HG03196 (cell line): ENCODE measurements at regions not wholly inside any gene's neighbourhood (a gene's known extent, or its start where the extent isn't known, plus 50 kb on each side); places are given as distances from the start of the nearest gene placed in this dataset.
"Not testable (repeated sequence)": the region's sequence is repeated elsewhere in the genome, so short reads cannot be mapped to it uniquely, and the experiment has no call there.

Experiments used
- ATAC-seq: cut with Tn5 transposase; IDR thresholded peaks from one replicate; pipeline ENCODE4 v1.9.1; 2021; ENCODE audit not compliant: unreplicated experiment

DNA sequence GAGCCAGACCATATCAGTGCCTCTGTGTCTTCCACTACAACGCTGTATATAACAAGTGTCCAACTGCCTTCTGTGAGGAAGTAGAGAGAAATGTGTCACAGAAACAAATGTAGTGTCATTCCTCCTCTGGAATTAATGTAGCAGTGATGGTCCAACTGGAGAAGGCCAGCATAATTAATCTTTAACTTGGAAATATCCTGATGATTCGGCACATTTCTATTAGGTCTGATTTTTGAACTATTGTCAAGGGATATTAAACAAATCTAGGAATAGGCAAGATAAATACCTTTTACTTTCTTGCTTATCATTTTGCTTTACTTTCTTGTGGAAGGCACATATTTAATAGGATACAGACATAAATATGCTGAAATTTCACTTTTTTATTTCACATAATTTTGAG, 446.2 kb upstream of the ALCAM start:
- ATAC-seq: no peak

DNA sequence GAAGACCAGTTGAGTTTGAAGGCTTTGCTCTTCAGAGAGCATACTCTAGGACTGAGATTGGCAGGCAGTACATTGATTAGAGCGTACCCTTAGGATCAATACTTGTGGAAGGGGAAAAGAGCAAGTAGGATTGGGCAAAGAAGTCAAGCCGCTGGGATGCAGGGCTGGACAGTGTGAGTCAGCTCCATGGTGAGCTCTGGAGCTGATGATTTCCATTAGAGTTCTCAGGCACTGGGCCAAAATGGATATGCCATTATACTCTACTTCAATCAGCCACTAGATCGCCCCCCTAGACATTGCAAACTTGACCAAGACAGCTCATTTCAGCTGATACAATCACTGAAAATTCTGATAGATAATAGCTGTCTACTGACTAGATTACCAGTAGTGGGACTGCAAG, 432.7 kb upstream of the ALCAM start:
- ATAC-seq: no peak

DNA sequence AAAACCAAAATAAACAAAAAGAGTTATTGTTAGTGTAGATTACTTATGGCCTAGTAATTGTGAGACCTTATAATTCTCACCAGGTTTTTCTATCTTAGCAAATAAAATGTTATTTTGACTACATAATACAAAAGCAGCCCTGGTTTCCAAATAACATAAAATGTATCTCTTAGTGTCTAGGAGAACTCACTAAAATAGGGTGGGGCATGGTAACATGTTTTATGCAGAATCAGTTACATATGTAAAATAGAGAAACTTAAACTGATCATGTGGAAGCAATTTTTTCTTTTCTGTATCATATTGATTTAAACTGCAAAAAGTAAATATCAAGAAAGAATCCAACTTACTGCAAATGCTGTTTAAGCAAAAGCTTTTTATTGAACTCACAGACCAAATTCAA, 431.1 kb upstream of the ALCAM start:
- ATAC-seq: no peak

DNA sequence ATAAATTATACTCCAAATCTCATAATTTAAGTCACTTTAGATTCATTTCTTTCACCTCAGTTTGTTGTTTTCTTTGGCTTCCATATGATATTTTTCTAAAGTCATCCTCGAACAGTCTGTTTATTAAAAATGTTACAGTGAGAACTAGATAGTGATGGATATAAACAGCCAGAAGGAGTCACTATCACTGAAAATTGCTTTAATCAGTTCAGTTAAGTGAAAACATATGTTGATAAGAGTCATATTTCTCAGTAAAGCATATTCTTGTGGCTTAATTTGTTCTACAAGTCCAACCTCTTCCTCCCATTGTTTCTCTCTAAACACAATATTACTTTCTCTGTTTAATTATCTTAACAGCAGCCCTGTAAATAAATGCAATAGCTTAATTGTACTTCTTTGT, 427.5 kb upstream of the ALCAM start:
- ATAC-seq: no peak

GRCh38 chr3:104941785-104942184, 424.9 kb upstream of the ALCAM start:
- no peak for ATAC-seq

DNA sequence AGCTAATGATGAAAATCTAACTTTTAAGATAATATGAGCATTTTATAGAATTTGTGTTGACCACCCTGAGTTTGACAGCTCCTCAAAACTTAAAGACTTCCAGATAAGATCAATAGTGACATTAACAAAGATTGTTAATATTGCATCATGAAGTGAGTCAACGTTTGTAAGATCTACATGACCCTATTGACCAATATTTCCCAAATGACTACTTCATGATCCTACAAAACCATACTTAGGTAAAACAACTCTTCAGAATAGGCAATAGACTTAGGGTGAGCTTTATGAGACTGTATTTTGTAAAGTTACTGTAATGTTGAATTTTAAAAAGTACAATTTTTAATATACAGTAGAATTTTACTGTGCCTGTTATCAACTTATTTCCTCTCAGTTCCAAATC, 422.7 kb upstream of the ALCAM start:
- ATAC-seq: no peak

- no peak for ATAC-seq
Observed at GRCh38 chr3:104947943-104948342, 418.8 kb upstream of the ALCAM start.

GRCh38 chr3:104949810-104950209, 416.9 kb upstream of the ALCAM start:
- ATAC-seq: not testable (repeated sequence)

DNA sequence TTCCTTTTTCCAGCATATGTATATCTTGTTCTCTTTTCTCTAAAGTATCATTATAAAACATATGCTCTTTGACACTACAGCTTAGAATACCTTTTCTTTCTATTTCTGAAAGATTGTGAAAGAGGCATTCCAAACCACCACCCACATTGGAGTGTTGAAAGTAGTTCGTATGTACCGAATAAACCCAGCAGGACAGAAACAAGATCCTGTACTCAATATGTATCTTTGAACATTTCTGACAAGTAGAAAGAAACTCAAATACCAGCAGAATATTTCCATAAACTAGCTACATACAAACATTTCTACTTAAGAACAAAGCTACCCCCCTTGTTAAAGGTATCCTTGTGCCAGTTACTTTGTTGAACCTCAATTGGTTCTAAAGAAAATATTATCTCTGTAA, 415.3 kb upstream of the ALCAM start:
- no peak for ATAC-seq

GRCh38 chr3:104952146-104952972, 414.4 kb upstream of the ALCAM start:
- ATAC-seq: no peak

DNA sequence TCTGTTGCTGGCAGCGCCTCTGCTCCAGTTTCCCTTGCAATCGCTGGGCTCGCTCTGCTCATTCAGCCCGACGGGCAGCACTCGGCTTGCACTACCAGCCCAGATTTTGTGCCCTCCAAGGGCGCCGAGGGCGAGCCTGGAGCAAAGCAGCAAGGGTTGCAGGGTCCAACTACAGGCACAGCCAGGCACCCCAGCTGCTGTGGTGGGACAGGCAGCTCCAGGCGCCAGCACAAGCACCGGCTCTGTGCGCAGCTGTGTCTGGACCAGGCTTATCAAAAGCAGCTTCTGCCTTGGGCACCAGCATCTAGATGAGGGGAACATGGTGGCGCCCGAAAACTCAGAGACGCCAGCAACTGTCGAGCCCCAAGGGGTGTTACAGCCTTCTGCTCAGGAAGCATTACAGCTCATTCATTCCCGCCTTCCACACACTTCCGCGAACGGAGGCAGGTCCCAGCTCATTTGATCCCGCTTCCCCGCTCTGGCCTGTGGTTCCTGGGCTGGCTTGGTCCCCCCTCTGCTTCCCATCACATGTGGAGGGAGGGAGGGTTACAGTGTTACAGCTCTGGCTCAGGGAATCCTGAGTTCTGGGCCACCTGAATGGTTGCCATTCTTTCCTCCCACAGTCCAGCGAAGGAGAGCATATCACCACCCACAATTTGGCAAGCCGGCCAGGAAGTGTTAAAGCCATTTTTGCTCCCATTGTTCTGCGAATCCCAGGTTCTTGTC, 409.9 kb upstream of the ALCAM start:
- ATAC-seq: no peak

- no peak for ATAC-seq
Observed at GRCh38 chr3:104960579-104960978, 406.1 kb upstream of the ALCAM start.

GRCh38 chr3:104961851-104962250, 404.9 kb upstream of the ALCAM start:
- no peak for ATAC-seq

- ATAC-seq: no peak
Observed at GRCh38 chr3:104974316-104974715, 392.4 kb upstream of the ALCAM start.

- no peak for ATAC-seq
Observed at GRCh38 chr3:104977719-104978118, 389.0 kb upstream of the ALCAM start.

DNA sequence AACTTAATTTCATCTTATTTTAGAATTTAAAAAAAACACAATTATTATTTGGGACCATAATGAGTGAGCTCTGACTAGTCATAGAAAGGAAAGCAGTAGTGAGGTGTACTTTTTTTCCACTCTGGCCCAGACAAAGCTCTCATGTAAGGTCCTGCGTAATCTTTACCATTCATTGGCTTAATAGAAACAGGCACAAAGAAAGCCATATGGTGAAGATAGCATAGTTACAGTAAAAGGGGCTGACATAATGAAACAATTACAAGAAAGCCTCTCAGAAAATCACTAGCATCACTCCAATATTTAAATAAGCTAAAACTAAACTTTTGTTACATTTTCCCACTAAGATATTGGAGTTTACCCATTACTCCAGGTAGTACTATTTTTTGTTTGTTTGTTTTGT, 384.6 kb upstream of the ALCAM start:
- no peak for ATAC-seq

DNA sequence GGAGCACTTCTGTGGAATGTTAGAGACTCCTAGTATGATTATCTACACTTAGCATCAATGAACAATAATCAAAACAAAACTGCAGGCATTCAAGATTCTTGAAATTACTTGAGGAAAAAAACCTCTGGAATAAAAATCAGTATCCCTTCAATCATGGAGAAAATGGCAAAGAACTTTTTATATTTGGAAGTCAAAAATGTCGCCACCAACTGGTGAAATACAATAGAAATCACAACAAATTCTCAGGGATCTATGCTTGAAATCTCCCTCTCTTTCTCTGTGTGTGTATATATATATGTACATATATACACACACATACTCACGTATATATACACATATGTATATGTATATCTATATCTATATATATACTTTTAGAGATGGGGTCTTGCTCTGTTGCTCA, 378.9 kb upstream of the ALCAM start:
- no peak for ATAC-seq

DNA sequence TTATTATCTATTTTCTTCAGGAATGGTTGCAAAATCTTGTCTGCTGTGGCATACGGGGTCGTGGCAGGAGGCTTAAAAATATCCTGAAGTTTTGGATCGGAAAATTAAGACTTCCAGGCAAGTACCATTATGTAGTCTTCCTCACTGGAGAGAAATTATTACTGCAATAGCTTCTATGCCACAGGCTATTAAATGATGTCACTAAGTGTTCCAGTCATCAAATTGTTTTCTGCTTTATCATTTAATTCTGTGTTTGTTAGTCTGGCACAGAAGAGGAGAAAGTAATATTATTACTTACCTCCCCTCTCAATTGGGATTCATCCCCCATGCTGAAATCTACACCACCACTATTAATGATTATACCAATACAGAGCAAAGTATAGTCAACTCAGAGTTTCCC, 378.2 kb upstream of the ALCAM start:
- no peak for ATAC-seq

DNA sequence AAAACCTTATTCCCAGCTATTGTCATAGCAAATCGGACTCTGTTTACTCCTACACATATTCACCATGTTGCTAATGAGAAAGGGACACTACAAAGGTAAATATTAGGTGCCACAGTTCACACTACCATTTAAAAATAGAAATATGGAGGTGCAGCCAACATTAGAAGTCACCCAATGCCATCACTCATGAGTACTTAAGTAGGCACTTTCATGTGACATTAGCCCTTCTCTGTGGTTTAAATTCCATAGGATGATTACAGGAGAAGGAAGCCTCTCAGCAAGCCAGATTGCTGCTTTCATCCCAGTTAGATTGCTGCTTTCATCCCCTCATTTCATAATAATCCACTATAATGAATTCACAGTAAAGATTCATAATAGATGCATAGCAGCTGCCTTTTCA, 376.8 kb upstream of the ALCAM start:
- no peak for ATAC-seq

DNA sequence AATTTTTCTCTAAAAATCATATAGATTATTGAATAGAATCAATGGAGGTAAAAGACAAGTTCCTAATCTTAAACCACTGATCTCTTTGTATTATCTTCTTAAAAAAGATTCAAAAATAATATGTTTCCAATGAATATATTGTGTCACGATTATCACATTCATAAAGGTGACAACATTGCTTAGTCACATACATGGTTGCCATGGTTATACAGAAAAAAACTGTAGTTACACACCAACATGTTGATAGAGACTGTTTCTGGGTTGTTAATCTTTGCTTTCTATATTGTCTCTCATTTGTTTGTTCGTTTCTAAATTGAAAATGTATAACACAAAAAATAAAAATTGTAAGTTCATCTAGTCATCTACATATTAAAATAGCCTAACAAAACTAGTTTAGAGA, 376.0 kb upstream of the ALCAM start:
- no peak for ATAC-seq

DNA sequence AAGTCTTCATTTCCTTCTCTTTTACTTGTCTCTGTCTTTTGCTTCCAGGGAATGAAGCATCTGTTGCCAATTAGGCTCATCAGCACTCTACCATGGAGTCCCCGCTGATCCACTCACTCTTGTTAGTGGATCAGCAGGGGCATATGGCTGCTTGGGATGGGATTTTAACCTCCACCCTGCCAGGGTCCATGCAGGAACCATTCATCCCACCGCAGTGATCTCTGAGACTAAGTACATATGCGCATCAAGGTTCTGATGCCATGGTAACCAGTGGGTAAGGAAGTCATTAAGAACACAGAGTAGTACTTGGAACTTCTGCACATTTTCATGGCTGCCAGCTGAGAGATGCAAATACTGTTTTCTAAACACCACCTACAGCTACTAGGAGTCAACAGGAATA, 374.0 kb upstream of the ALCAM start:
- ATAC-seq: no peak

GRCh38 chr3:105006164-105006563, 360.5 kb upstream of the ALCAM start:
- no peak for ATAC-seq

- no peak for ATAC-seq
Observed at GRCh38 chr3:105013657-105014056, 353.1 kb upstream of the ALCAM start.
